ENCODE measurements at regions not wholly inside any gene's neighbourhood (a gene's known extent, or its start where the extent isn't known, plus 50 kb on each side); places are given as distances from the start of the nearest gene placed in this dataset.

DNA sequence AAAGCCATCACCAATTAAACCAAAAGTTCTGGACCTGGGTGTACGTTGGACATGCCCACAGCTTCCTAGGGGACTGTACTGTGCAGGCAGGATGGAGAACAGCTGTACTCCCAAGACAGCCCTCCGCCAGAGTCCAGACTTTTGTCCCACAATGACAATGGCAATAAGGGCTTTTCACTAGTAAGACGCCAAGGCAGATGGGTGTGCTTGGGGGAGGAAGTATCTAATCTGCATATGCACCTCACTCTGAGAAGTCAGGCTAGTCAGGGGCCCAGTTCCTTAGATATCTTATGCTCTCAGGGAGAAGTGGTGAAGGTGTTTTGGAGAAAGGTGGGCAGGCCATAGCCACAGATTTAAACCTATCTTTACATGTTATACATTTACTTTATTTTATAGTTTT, 85.1 kb upstream of the USP47 start:
- no peak for DNase-seq (ENCODE audit: low read depth, low spot score)

DNA sequence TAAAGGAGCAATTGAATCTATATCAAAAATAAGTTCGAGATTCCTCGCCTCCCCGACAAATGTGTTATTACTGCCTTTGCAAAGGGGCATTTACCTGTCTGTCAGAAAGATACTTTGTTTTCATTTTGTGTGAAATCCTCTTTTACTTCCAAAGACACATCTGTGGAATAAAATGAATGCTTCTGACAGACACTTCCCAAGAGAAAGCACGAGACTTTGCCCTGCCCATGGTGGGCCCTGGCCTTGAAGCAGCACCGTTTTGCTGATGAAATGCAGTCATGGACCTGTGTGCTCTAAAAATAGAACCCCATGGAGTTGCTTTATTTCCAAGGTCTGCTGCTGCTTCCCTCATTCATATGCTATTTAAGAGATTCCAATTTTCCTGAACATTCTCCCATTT, 85.9 kb upstream of the USP47 start:
- no peak for DNase-seq (ENCODE audit: low read depth, low spot score)

DNA sequence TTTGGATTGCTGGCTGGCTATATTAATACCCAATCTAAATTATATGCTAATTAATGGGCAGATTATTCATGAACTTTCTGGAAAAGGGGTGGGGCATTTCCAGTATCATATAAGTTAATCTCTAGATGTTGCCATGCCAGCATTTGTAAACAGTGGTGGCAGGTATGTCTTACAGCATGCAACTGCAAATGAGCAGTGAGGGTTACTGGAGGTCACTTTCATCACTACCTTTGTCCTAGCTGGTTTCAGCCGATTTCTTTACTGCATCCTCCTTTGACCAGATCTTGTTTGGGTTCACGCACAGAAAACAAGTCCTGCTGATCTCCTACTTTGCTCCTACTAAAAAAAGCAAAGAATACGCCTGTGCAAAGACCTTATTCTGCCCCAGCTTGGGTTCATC, 89.1 kb upstream of the USP47 start:
- no peak for DNase-seq (ENCODE audit: low read depth, low spot score)

DNA sequence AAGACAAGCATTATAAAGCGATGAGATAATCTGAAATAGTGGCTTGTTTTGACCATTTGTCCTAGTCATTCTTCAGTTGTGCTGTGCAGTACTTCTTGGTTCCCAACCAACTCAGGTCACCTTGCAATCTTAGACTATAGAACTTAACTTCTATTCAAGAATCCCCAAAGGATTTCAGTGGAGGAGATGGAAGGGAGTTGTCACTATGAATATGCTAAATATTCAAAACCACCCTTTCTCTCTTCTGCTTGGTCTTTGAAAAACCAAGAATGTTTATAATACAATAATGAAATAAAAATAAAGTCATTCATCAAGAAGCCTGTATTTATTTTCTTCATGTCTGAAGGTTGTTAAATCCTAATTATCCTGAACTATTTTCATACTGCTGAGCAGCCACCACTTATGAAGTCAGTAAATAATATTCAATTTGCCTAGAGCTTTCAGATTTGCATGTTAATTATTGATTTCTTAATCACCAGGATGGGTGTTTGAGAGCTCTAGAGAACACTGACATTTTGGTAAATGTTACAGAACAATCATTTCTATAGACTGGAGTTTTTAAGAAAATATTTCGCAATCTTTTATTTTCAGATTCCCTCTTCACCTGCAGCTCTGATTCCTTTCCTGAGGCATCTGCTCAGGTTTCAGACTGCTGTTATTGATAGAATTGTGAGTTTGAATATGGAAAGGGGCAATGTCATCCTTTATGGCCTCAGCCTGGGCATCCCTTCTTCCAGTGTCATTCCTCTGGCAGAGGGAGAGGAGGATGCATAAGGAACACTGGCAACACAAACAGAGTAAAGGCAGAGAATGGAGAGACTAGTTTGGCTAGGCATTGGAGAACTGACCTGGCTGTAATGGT, 91.5 kb upstream of the USP47 start:
- DNase-seq (ENCODE audit: low read depth, low spot score): no peak

DNA sequence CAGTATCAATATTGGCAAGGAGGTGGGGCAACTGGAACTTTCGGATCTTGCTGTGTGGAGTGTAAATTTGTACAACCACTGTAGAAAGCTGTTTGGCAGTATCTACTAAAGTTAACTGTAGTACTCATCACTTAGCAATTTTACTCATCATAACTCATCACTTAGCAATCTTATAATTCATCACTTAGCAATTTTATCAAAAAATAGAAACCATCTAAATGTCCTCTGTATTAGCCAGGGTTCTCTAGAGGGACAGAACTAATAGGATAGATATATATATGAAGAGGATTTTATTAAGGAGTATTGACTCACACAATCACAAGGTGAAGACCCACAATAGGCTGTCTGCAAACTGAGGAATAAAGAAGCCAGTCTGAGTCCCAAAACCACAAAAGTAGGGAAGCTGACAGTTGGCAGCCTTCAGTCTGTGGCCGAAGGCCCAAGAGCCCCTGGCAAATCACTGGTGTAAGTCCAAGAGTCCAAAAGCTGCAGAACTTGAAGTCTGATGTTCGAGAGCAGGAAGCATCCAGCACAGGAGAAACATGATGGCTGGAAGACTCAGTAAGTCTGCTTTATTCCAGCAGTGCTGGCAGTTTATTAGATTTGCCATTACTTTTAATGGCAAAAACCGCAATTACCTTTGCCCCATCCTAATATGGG, 92.9 kb upstream of the USP47 start:
- no peak for DNase-seq (ENCODE audit: low read depth, low spot score)

DNA sequence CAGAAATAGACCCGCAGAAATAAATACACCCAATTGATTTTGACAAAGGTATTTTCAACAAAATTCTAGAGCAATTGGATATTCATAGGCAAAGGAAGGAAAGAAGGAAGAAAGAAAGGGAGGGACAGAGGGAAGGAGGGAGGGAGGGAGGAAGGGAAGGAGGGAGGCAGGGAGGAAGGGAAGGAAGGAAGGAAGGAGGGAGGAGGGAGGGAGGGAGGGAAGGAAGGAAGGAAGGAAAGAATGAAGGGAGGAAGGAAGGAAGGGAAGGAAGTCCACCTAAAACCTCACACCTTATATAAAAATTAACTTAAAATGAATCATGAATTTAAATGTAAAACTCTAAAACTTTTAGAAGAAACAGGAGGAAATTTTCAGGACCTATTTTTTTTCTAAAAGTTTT, 94.2 kb upstream of the USP47 start:
- no peak for DNase-seq (ENCODE audit: low read depth, low spot score)

DNA sequence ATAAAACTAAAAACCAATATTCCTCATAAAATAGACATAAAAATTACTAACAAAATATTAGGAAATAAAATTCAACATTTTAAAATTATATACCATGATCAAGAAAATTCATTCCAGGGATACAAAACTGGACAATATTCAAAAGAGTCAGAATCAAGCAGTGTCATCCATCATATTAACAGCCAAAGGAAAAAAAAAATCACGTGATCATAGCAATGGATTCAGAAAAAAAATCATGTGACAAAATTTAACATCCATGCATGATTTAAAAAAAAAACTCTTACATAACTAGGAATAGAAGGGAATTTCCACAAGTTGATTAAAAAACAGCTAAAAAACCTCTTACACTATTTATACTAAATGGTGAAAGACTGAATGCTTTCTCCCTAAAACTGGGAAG, 95.3 kb upstream of the USP47 start:
- no peak for DNase-seq (ENCODE audit: low read depth, low spot score)

DNA sequence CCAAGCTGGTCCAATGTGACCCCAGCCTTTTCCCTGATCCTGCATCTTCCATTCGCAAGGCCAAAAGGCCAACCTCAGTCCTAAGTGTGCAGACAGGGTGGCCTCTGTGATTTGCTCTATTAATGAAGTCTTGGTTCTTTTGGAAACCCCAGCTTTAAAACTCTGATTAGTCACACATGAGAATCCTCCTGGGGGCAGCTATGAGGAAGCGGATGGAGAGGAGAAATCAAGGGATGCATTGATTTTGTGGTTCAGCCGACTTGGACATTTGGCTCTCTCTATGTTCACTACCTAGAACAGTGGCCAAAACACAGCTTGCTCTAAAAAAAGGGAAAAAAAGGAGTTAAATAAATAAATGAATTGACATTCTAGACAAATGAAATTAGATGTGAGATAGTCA, 98.6 kb upstream of the USP47 start:
- no peak for DNase-seq (ENCODE audit: low read depth, low spot score)

DNA sequence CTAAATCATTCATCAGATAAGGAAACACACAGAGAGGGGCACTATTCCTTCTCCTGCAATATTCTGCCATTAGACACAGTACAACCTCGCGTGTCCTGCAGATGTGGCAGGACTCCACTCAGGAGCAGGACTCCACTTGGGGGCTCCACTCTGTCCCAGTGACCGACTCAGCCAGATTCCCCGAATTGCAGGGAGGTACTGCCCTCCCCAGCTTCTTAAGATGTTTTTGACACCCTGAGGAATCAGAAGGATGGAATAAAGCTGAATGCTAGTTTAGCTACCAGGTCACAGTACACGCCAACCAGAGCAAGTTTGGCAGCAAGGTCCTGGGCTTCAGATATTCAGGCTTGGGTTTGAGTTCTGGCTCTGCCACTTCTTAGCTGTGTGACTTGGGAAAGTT, 99.3 kb upstream of the USP47 start:
- DNase-seq (ENCODE audit: low read depth, low spot score): no peak

DNA sequence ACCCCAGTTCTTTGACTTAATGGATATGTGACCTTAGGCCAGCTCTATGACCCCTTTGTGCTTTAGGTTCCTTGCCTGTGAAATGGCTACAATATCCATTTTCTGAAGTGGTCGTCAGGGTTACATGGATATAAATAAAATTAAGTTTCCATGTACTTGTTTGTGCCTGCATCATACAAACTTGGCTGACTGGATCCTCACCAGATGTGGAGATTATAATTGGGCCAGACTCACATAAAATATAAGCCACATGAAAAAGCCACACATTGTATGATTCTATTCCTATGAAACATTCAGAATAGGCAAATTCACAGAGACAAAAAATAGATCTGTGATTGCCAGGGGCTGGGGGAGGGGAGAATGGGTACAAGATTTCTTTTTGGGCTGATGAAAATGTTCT, 100.9 kb upstream of the USP47 start:
- DNase-seq (ENCODE audit: low read depth, low spot score): no peak

DNA sequence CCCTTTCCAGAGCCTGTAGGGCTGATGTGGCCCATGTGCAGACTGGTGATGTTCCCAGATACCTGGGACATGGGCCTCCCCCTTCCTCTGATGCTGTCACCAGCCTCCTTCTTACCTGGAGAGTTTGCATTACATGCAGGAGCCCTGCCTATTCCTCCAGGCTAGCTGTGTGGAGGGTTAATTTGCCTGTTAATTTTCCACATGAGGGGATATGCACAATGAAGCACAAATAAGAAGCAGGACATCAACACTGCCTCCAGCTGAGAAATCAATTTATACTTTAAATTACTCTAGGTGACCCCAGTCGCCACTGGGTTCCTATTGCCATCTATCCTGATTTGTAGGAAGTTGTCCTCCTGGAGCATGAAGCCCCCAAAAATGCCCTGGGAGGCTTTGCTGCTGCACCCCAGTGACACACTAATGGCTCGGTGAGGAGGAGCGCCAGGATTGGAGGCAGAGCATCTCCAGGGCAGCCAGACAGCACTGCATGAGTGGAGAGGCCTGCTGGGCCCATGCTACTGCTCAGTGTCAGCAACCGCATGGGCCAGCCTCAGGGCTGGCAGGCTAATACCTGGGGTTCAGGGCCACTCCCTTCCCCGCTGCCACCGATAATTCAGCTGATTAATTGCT, 101.6 kb upstream of the USP47 start:
- no peak for DNase-seq (ENCODE audit: low read depth, low spot score)

DNA sequence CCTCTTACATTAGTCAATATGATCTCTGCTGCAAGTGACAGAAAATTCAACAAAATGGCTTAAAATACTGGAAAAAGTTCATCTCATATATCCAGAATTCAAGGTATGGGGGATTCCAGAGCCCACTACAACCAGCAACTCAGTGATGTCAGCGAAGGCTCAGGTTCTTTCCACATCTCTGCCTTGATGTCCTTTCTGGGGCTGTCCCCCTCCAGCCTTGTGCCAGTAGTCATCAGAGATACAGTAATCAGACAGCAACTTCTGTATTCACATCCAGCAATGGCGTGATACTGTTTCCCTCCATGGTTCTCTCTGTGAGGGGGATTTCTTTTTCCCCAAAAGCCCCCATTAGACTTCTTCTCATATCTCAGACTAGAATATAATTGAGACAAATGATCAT, 103.4 kb upstream of the USP47 start:
- no peak for DNase-seq (ENCODE audit: low read depth, low spot score)

DNA sequence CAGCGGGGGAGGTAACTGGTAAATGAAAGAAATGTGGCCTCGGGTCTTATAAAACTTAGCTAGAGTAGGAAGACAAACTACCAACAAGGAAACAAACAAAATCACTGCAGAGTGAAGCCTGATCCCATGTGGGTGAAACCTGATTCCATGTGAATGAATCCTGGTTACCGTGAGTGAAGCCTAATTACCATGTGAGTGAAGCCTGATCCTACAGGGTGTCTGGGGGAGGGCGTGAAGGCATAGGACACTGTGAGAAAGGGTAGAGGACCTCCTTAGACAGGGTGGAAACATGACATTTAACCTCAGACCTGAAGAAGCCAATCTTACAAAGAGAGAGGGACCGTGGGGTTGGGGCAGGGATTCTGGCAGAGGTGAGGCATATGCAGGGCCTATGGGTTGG, 106.2 kb upstream of the USP47 start:
- DNase-seq (ENCODE audit: low read depth, low spot score): no peak

DNA sequence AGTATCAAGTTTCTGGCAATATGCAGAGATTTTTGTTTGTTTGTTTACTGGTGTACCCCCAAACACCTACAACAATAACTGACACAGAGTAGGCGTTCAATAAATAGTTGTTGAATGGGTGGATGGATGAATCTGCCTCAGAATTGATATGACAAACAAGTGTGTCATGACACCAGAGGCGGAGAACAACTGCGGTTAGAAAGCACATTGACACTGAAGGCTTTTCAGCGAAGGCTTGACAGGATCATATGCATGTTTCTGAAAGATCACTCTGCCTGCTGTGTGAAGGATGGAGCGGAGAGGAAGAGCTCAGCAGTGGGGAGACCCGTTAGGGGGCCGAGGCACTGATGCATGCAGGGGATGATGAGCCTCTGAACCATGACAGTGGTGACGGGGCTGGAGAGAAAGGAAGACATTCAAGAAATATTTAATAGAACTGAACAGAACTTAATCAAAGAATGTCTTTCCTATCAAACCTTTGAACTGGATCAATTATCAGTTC, 108.5 kb upstream of the USP47 start:
- no peak for DNase-seq (ENCODE audit: low read depth, low spot score)

DNA sequence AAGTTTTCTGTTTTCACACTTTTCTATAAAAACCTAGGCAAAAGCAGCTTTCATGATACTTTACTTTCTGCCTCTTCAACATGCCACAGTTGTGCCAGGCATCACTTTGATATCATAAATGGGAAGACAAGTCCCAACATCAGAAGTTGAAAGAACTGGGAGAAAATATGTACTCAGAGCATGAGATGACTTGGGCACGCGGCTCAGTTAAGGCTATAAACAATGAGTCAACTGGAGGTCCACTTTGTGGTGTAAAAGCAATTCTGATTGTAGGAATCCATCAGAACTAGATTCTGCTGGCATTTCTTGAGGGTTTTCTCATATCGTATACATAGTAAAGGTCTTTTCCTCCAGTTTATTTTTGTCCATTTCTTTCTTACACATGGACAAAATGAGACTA, 109.7 kb upstream of the USP47 start:
- DNase-seq (ENCODE audit: low read depth, low spot score): no peak

DNA sequence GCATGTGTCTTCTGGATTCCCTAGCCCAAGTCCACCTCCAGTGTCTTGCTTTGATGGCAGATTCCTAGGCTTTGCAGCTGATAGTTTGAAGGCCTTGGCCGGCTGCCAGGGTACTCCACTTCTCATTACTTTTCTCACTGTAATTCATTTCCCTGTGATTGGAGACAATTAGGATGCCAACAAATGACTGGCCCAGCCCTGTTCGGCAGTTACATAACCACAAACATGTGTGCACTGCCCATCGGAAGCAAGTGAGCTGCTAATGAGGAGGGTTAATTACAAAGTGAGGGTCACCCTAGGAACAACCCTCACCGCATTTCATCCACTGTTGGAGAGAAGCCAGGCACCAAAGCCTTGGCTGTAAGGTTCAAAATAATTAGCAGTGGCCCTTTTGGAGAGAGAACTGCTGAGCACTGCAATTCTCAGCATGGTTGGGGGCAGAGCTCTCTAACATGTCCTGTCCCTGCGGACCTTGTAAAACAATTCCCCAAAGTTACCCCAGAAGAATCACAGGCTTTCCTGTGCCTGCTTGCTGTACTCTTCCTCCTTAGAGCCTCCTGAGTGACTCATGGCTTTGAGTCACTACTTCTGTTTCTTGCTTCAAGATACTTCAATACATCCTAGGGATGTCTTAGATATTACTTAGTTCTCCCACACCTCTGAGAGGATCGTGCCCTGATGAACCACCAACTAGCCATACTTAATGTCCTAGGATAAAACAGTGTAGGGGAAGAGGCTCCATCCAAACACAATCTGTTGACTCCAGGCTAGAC, 109.7 kb upstream of the GALNT18 start:
- DNase-seq (ENCODE audit: low read depth, low spot score): no peak

DNA sequence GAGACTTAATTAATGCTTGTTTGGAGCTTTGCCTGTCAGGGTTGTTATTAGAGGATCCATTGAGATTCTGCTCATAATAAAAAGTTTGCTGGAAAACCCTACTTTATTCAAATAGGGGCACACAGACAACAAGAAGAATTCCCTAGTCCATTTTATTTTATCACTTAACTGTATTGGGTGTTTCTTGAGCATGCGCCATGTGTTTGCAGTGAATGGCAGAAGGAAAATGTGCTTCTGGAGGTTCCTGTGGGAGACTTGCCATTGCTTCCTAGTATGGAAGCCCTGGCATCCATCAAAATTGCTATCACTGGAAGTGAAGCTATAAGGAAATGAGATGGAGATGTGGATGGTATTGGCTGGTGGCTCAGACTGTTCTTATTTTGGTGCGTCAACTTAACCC, 106.6 kb upstream of the GALNT18 start:
- DNase-seq (ENCODE audit: low read depth, low spot score): no peak

DNA sequence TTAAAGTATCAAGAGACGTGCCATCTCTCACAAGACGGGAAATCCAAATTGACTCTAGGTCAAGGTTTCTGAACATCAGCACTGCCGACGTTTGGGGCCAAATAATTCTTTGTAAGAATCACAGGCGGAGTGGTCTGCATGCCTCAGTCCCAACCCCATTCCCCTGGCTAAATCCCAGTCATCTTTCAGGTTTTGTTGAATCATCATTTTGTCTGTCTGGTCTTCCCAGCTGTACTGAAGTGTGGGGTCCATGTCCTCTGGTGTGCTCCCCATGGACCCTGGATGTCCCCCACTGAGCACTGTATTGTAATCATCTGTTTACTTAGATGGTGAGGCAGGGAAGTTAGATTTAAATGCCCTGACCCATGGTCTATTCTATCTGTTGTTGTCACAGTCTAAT, 103.6 kb upstream of the GALNT18 start:
- no peak for DNase-seq (ENCODE audit: low read depth, low spot score)

DNA sequence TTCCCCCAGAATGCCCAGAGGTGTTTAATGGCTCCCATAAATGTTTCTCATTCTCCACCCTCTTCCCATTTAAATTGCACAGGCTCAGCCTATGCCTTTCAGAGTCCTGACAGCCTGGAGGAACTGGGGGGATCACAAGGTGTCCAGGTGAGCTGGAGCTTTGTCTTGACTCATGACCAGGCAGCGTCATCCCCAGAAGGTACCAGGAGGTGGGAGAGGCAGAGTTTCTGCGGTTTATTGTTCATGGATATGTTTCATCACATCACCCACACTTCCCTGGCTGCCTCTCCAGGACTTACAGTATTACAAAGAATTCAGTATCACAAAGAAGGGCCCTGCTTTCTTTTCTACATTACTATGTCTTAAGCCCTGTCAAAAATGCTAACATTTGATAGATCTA, 103.2 kb upstream of the GALNT18 start:
- DNase-seq (ENCODE audit: low read depth, low spot score): no peak

DNA sequence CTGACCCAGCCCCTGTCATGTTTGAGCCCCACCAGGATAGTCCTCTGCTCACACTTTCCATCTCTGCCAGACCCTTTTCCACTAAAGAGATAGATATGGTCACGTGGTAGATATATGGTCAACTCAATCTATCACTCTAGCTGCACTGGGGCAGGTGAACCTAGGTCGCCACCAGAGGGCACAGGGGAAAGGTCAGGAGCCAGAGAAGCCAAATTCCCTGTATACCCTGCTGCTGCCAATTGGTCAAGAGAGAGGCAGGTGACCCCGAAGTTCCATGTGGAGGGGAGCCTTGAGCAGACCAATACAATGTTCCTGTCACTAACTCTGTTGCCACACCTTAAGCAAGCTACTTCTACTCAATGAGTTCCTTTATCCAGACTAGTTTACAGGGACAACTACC, 101.1 kb upstream of the GALNT18 start:
- no peak for DNase-seq (ENCODE audit: low read depth, low spot score)

DNA sequence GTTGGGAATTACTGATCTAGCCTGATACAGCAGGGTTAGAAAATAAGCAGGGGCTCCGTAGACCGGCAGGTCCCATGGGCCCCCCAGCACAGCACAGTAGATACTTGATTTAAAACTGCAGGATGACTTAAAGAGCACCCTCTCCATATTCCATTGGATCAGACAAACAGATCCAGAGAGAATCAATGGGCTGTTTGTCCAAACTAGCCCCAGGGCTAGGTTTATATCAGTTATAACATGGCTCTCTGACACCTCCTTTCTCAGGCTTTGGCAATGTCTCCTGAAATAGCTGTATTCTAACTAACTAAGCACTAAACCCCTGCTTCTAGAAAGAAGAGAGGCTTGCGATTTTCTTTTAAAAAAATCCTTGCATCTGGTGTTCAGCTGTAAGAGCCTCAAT, 100.4 kb upstream of the GALNT18 start:
- DNase-seq (ENCODE audit: low read depth, low spot score): no peak

DNA sequence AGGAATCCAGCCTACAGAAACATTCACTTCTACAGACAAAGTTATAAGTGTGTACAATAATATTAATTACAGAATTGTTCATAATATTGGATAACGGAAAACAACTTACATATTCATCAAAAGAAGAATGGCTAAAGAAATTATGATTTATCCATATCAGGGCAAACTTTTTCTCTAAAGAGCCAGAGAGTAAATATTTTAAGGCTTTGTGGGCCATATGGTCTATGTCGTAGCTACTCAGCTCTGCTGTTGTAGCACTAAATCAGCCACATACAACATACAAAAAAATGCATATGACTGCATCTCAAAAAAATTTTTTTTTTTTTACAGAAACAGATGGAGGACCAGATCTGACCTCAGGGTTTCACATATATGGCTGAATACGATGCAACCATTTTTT, 96.7 kb upstream of the GALNT18 start:
- DNase-seq (ENCODE audit: low read depth, low spot score): no peak
